T-cell (primary cell): ENCODE measurements at regions not wholly inside any gene's neighbourhood (a gene's known extent, or its start where the extent isn't known, plus 50 kb on each side); places are given as distances from the start of the nearest gene placed in this dataset.

Experiments used
- ATAC-seq, 4 experiments: fragments of 200-7000 bp in 3 of 4; fragments of 150-1000 bp in 1 of 4; cut with Tn5 transposase; replicated peaks in 1 of 4; 1 replicate in 3 of 4; 2 replicates in 1 of 4; pipeline ENCODE4 v1.10.0; 2021; ENCODE audit warnings: moderate library complexity in 3 of 4, mild to moderate bottlenecking in 2 of 4, moderate number of reproducible peaks in 1 of 4
- CTCF ChIA-PET, 2 donors: fragments of 300-600 bp; sonication (Branson Sonifier 250); formaldehyde crosslinking; loops; one replicate each; lab custom pipeline; 2022; ENCODE audit warnings: antibody characterized with exemption in 2 of 2; lab: Charles Lee
- POLR2A ChIA-PET, 2 donors: fragments of 300-600 bp; sonication (Branson Sonifier 250); formaldehyde crosslinking; loops; one replicate each; lab custom pipeline; 2022; ENCODE audit warnings: antibody characterized with exemption in 2 of 2; lab: Charles Lee
- DNase-seq, 35 experiments: peaks; one replicate each; pipeline versions ENCODE4 v3.0.0 to v3.0.0-alpha.2; 2013 to 2023
- H3K27ac ChIP-seq: one replicate; pipeline ENCODE4 v1.5.1; 2013; ENCODE audit warnings: low read length
- H3K27me3 ChIP-seq, 2 experiments: replicated peaks in 1 of 2; 1 replicate in 1 of 2; 2 replicates in 1 of 2; pipeline versions ENCODE4 v1.6.1 to v1.7.0; 2013; ENCODE audit warnings: low read length in 1 of 2, mixed read lengths in 1 of 2; ENCODE audit not compliant: control insufficient read depth in 2 of 2, insufficient read depth in 2 of 2; ENCODE audit errors: extremely low read depth in 1 of 2
- H3K36me3 ChIP-seq, 2 donors: 1 replicate in 1 of 2; 2 replicates in 1 of 2; pipeline versions ENCODE4 v1.6.1 to v1.7.0; 2013; ENCODE audit warnings: low read length in 1 of 2; ENCODE audit not compliant: control insufficient read depth in 2 of 2, insufficient read depth in 1 of 2; ENCODE audit errors: extremely low read depth in 1 of 2
- H3K4me1 ChIP-seq, 2 experiments: 1 replicate in 1 of 2; 2 replicates in 1 of 2; pipeline versions ENCODE4 v1.6.1 to v1.7.0; 2013; ENCODE audit warnings: low read length in 2 of 2, mixed read lengths in 1 of 2; ENCODE audit not compliant: insufficient read depth in 2 of 2, control insufficient read depth in 1 of 2; ENCODE audit errors: extremely low read depth in 1 of 2
- H3K4me3 ChIP-seq, 2 donors: 1 replicate in 1 of 2; 2 replicates in 1 of 2; pipeline versions ENCODE4 v1.5.1 to v1.7.0; 2013; ENCODE audit warnings: mild to moderate bottlenecking in 2 of 2, low read length in 1 of 2, moderate library complexity in 1 of 2; ENCODE audit not compliant: control insufficient read depth in 1 of 2; ENCODE audit errors: extremely low read depth in 1 of 2
- H3K9me3 ChIP-seq: 2 replicates; pipeline ENCODE4 v1.7.0; 2013
- H3K27ac Mint-ChIP-seq, 2 donors: one replicate each; pipeline ENCODE4 v1.8.0; 2020 to 2021; ENCODE audit warnings: mild to moderate bottlenecking in 2 of 2, mixed read lengths in 2 of 2
- H3K27me3 Mint-ChIP-seq, 2 donors: one replicate each; pipeline ENCODE4 v1.8.0; 2021 to 2022; ENCODE audit warnings: mixed read lengths in 2 of 2
- H3K36me3 Mint-ChIP-seq: one replicate; pipeline ENCODE4 v1.8.0; 2021; ENCODE audit warnings: mixed read lengths
- H3K4me1 Mint-ChIP-seq, 3 donors: one replicate each; pipeline ENCODE4 v1.8.0; 2020 to 2022; ENCODE audit warnings: mixed read lengths in 3 of 3, mild to moderate bottlenecking in 1 of 3
- H3K4me3 Mint-ChIP-seq, 3 donors: one replicate each; pipeline ENCODE4 v1.8.0; 2020 to 2022; ENCODE audit warnings: mild to moderate bottlenecking in 3 of 3, mixed read lengths in 3 of 3, moderate library complexity in 3 of 3
- H3K9me3 Mint-ChIP-seq, 3 donors: one replicate each; pipeline ENCODE4 v1.8.0; 2020 to 2022; ENCODE audit warnings: mixed read lengths in 3 of 3
- WGBS: methylation state at CpG from one replicate; pipeline ENCODE4 v1.1.5; 2013; ENCODE audit warnings: missing lambda C conversion rate; ENCODE audit not compliant: insufficient coverage; 5-methylcytosine and 5-hydroxymethylcytosine counted together

- POLR2A ChIA-PET, result no interaction called here
- H3K9me3 Mint-ChIP-seq, result peaks cover 9 to 24% (median 16%) of the 10 kb centered on the region in 3 donors
- no peaks in the 10 kb centered on the region for H3K36me3 Mint-ChIP-seq
- no peak overlapping the region for H3K27ac ChIP-seq
- CTCF ChIA-PET, result no interaction called here
- no peaks in the 10 kb centered on the region for H3K4me1 Mint-ChIP-seq
- no peak overlapping the region for H3K4me3 ChIP-seq
- H3K27me3 ChIP-seq, result no peaks in the 10 kb centered on the region
- H3K27me3 Mint-ChIP-seq, result no peaks in the 10 kb centered on the region
- H3K9me3 ChIP-seq, result peaks cover 4% of the 10 kb centered on the region
- no peak overlapping the region for H3K4me3 Mint-ChIP-seq
- no peak for ATAC-seq
- DNase-seq, result no peak
- H3K27ac Mint-ChIP-seq, result no peak overlapping the region
- no peaks in the 10 kb centered on the region for H3K36me3 ChIP-seq
- no peaks in the 10 kb centered on the region for H3K4me1 ChIP-seq
Observed at GRCh38 chr4:30605616-30606190, 114.5 kb upstream of the PCDH7 start.

DNA sequence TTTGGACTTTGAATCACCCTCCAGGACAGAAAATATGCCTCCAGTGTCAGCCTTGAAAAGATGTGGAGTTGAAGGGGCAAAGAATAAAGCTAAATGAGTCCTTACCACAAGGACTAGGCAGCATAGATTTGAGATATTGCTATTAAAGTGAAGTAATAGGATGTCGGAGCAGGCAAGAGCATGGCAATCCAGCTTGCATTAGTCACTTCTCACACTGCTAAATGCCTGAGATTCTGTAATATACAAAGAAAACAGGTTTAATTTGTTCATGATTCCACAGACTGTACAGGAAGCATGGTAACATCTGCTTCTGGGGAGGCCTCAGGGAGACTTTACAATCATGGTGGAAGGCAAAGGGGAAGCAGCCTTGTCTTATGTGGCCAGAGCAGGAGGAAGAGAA is 109.8 kb upstream of the PCDH7 start:
- Mint-ChIP-seq H3K27me3 (no peaks in the 10 kb centered on the region), H3K27ac (no peak overlapping the region), H3K4me3 (no peak overlapping the region), H3K4me1 (no peaks in the 10 kb centered on the region), H3K36me3 (no peaks in the 10 kb centered on the region), H3K9me3 (peaks cover 13 to 22% (median 18%) of the 10 kb centered on the region in 3 donors)
- H3K27me3 ChIP-seq, result no peaks in the 10 kb centered on the region
- ATAC-seq (no peak), DNase-seq (no peak)
- no CpG with 5 or more reads among the region's 1 CpG for WGBS
- no peaks in the 10 kb centered on the region for H3K4me1 ChIP-seq
- H3K36me3 ChIP-seq, result no peaks in the 10 kb centered on the region
- POLR2A ChIA-PET, result no interaction called here
- no peak overlapping the region for H3K27ac ChIP-seq
- CTCF ChIA-PET, result no interaction called here
- peaks cover 2% of the 10 kb centered on the region for H3K9me3 ChIP-seq
- H3K4me3 ChIP-seq, result no peak overlapping the region

GRCh38 chr4:30614771-30615170 is 105.4 kb upstream of the PCDH7 start:
- H3K27me3 ChIP-seq, result no peaks in the 10 kb centered on the region
- CTCF ChIA-PET, result no interaction called here
- ATAC-seq (no peak), DNase-seq (no peak)
- no peak overlapping the region for H3K4me3 ChIP-seq
- Mint-ChIP-seq H3K9me3 (peaks cover 7 to 10% (median 8%) of the 10 kb centered on the region in 3 donors), H3K4me1 (no peaks in the 10 kb centered on the region), H3K4me3 (no peak overlapping the region), H3K36me3 (no peaks in the 10 kb centered on the region), H3K27ac (no peak overlapping the region), H3K27me3 (no peaks in the 10 kb centered on the region)
- POLR2A ChIA-PET, result no interaction called here
- no peaks in the 10 kb centered on the region for H3K36me3 ChIP-seq
- H3K9me3 ChIP-seq, result no peaks in the 10 kb centered on the region
- no peaks in the 10 kb centered on the region for H3K4me1 ChIP-seq
- no peak overlapping the region for H3K27ac ChIP-seq

GRCh38 chr4:30616942-30617646 is 103.1 kb upstream of the PCDH7 start:
- H3K27ac Mint-ChIP-seq, result no peak overlapping the region
- no peak for DNase-seq
- H3K9me3 Mint-ChIP-seq, result peaks cover 3 to 14% (median 8%) of the 10 kb centered on the region in 3 donors
- Histone ChIP-seq H3K4me3 (no peak overlapping the region), H3K36me3 (no peaks in the 10 kb centered on the region), H3K4me1 (no peaks in the 10 kb centered on the region), H3K27me3 (no peaks in the 10 kb centered on the region), H3K9me3 (no peaks in the 10 kb centered on the region), H3K27ac (no peak overlapping the region)
- no peak for ATAC-seq
- H3K36me3 Mint-ChIP-seq, result no peaks in the 10 kb centered on the region
- ChIA-PET CTCF (no interaction called here), POLR2A (no interaction called here)
- WGBS, result 88% methylated on average over 1 of the region's 2 CpGs
- no peaks in the 10 kb centered on the region for H3K27me3 Mint-ChIP-seq
- H3K4me1 Mint-ChIP-seq, result no peaks in the 10 kb centered on the region
- no peak overlapping the region for H3K4me3 Mint-ChIP-seq

- Histone ChIP-seq H3K27ac (no peak overlapping the region), H3K27me3 (no peaks in the 10 kb centered on the region), H3K4me1 (no peaks in the 10 kb centered on the region), H3K4me3 (no peak overlapping the region), H3K9me3 (no peaks in the 10 kb centered on the region), H3K36me3 (no peaks in the 10 kb centered on the region)
- no peak for DNase-seq
- 40% methylated on average over 1 of the region's 2 CpGs for WGBS
- POLR2A ChIA-PET, result no interaction called here
- Mint-ChIP-seq H3K27me3 (no peaks in the 10 kb centered on the region), H3K9me3 (peaks cover 3 to 15% (median 8%) of the 10 kb centered on the region in 3 donors), H3K27ac (no peak overlapping the region), H3K4me3 (no peak overlapping the region), H3K36me3 (no peaks in the 10 kb centered on the region), H3K4me1 (no peaks in the 10 kb centered on the region)
- no peak for ATAC-seq
- CTCF ChIA-PET, result no interaction called here
Observed at GRCh38 chr4:30617836-30618235, 102.3 kb upstream of the PCDH7 start.

- Histone ChIP-seq H3K27me3 (no peaks in the 10 kb centered on the region), H3K4me1 (no peaks in the 10 kb centered on the region), H3K4me3 (no peak overlapping the region), H3K9me3 (no peaks in the 10 kb centered on the region), H3K36me3 (no peaks in the 10 kb centered on the region), H3K27ac (no peak overlapping the region)
- ChIA-PET CTCF (no interaction called here), POLR2A (no interaction called here)
- no peaks in the 10 kb centered on the region for H3K27me3 Mint-ChIP-seq
- H3K4me3 Mint-ChIP-seq, result no peak overlapping the region
- H3K27ac Mint-ChIP-seq, result no peak overlapping the region
- ATAC-seq, result no peak
- H3K9me3 Mint-ChIP-seq, result peaks cover 2 to 21% (median 13%) of the 10 kb centered on the region in 3 donors
- H3K36me3 Mint-ChIP-seq, result no peaks in the 10 kb centered on the region
- H3K4me1 Mint-ChIP-seq, result no peaks in the 10 kb centered on the region
- no peak for DNase-seq
- WGBS, result no CpG with 5 or more reads among the region's 1 CpG
Observed at GRCh38 chr4:30619679-30620078, 100.5 kb upstream of the PCDH7 start.
